ENCODE measurements at regions not wholly inside any gene's neighbourhood (a gene's known extent, or its start where the extent isn't known, plus 50 kb on each side); places are given as distances from the start of the nearest gene placed in this dataset.

DNA sequence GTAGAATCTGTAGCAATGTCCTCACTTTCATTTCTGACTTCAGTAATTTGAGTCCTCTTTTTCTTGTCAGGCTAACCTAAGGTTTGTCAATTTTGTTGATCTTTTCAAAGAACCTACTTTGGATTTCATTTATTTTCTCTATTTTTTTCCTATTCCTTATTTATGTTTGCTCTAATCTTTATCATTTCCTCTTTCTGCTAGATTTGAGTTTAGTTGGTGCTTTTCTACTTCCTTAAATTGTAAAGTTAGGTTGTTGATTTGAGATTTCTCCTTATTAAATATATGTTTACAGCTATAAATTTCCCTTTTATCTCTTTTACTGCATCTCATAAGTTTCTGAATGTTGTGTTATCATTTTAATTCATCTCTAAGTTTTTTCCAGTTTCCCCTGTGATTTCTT is 75.1 kb upstream of the FAM120A start:
- H2AK5ac ChIP-seq (ENCODE audit: low read depth, low read length), result no peak overlapping the region
- H2BK15ac ChIP-seq (ENCODE audit: low read length), result no peak overlapping the region
- H3K36me3 ChIP-seq (ENCODE audit: control insufficient read depth in 2 of 4, insufficient read depth in 4 of 4, low read length in 3 of 4), result no peaks in the 10 kb centered on the region
- H4K91ac ChIP-seq (replicated peaks; ENCODE audit: insufficient read length, low read length), result no peak overlapping the region
- H3K79me2 ChIP-seq (ENCODE audit: control insufficient read depth in 1 of 2, insufficient read depth in 2 of 2, low read length in 2 of 2), result no peaks in the 10 kb centered on the region
- FAIRE-seq, result no peak
- no peak overlapping the region for H2BK120ac ChIP-seq (replicated peaks; ENCODE audit: low read depth, low read length)
- H3K79me1 ChIP-seq (ENCODE audit: low read depth, low read length), result no peaks in the 10 kb centered on the region
- H3K27me3 ChIP-seq (replicated peaks in 1 of 4; ENCODE audit: control insufficient read depth in 3 of 4, extremely low read depth in 1 of 4, insufficient read depth in 3 of 4, low read length in 3 of 4), result no peaks in the 10 kb centered on the region
- no peak overlapping the region for H2BK20ac ChIP-seq (ENCODE audit: low read length)
- H3K56ac ChIP-seq (replicated peaks; ENCODE audit: insufficient read length, low read depth, low read length), result no peak overlapping the region
- H2BK5ac ChIP-seq (ENCODE audit: low read depth, low read length), result no peak overlapping the region
- no peak overlapping the region for H3K14ac ChIP-seq (ENCODE audit: insufficient read length)
- H2AFZ ChIP-seq (ENCODE audit: low read length), result no peak overlapping the region
- H3K27ac ChIP-seq (ENCODE audit: low read depth, low read length), result no peak overlapping the region
- H3K4ac ChIP-seq (replicated peaks; ENCODE audit: insufficient read length, low read depth, low read length), result no peak overlapping the region
- H3K4me2 ChIP-seq (ENCODE audit: insufficient read depth in 1 of 2, low read depth in 2 of 2, low read length in 2 of 2), result no peak overlapping the region
- H3K23ac ChIP-seq (ENCODE audit: insufficient read length), result no peak overlapping the region
- POLR2A ChIA-PET (ENCODE audit: partially characterized antibody), result interaction anchor here (2.1 kb wide), 1 partner anchor 10 kb away, joined by 10 read pairs; no protein-coding TSS in a partner anchor
- no peaks in the 10 kb centered on the region; the same call in 1 of the 2 replicates for H3K23me2 ChIP-seq (ENCODE audit: low read depth, low read length)
- H4K8ac ChIP-seq (ENCODE audit: extremely low read depth, insufficient read depth, low read length), result no peak overlapping the region
- no peak overlapping the region for H2BK12ac ChIP-seq (ENCODE audit: low read depth, low read length)
- CTCF ChIA-PET (ENCODE audit: partially characterized antibody), result no interaction called here
- H3K9me3 ChIP-seq (ENCODE audit: insufficient read depth in 2 of 2, low read depth in 1 of 2, low read length in 1 of 2), result no peaks in the 10 kb centered on the region
- H4K20me1 ChIP-seq (replicated peaks in 1 of 2; ENCODE audit: control insufficient read depth in 1 of 2, insufficient read depth in 2 of 2, low read length in 2 of 2), result no peaks in the 10 kb centered on the region
- H3K4me1 ChIP-seq (replicated peaks in 1 of 4; ENCODE audit: control insufficient read depth in 3 of 4, insufficient read depth in 4 of 4, low read length in 3 of 4), result no peaks in the 10 kb centered on the region
- no peak for DNase-seq (ENCODE audit: low read depth in 1 of 2, low spot score in 2 of 2)
- no peak overlapping the region for H4K5ac ChIP-seq (ENCODE audit: insufficient read length, low read depth, low read length)
- no peak overlapping the region for H3K18ac ChIP-seq (ENCODE audit: extremely low read depth, low read length)
- no peak overlapping the region for H3K4me3 ChIP-seq (ENCODE audit: extremely low read depth in 1 of 4, insufficient read depth in 2 of 4, low read depth in 3 of 4, low read length in 4 of 4)
- no peak overlapping the region for H3K9ac ChIP-seq (replicated peaks in 1 of 4; ENCODE audit: extremely low read depth in 1 of 4, low read depth in 3 of 4, low read length in 3 of 4)
- TF ChIP-seq BCL11A (IDR thresholded peaks at IDR 0.05; ENCODE audit: low read depth in 2 of 2, low read length in 2 of 2) (no peak), POLR2AphosphoS5 (IDR thresholded peaks at IDR 0.05; ENCODE audit: low read depth, low read length) (no peak), CEBPB (IDR thresholded peaks at IDR 0.05; ENCODE audit: low read depth, low read length) (no peak), NRF1 (IDR thresholded peaks at IDR 0.05; ENCODE audit: low read depth, low read length) (no peak), RXRA (IDR thresholded peaks at IDR 0.05; ENCODE audit: insufficient read depth, low read depth, low read length) (no peak), GABPA (IDR thresholded peaks at IDR 0.05; ENCODE audit: borderline replicate concordance, insufficient read depth, low read length) (no peak), CBX8 (IDR thresholded peaks at IDR 0.05; ENCODE audit: borderline replicate concordance, low read depth, low read length) (no peak), SIX5 (IDR thresholded peaks at IDR 0.05; ENCODE audit: low read depth, low read length) (no peak), RAD21 (IDR thresholded peaks at IDR 0.05 in 1 of 2, conservative IDR thresholded peaks at IDR 0.05 in 1 of 2; ENCODE audit: low read depth in 2 of 2, low read length in 2 of 2) (no peak), ASH2L (IDR thresholded peaks at IDR 0.05; ENCODE audit: low read length) (no peak), SP4 (IDR thresholded peaks at IDR 0.05; ENCODE audit: low read length) (no peak), HDAC6 (IDR thresholded peaks at IDR 0.05; ENCODE audit: low read depth, low read length) (no peak), KDM4A (IDR thresholded peaks at IDR 0.05; ENCODE audit: low read depth, low read length, severe bottlenecking) (no peak), CHD2 (IDR thresholded peaks at IDR 0.05; ENCODE audit: low read length) (no peak), POU5F1 (IDR thresholded peaks at IDR 0.05; ENCODE audit: low read depth, low read length) (no peak)
- TF ChIP-seq, protein P1, sequence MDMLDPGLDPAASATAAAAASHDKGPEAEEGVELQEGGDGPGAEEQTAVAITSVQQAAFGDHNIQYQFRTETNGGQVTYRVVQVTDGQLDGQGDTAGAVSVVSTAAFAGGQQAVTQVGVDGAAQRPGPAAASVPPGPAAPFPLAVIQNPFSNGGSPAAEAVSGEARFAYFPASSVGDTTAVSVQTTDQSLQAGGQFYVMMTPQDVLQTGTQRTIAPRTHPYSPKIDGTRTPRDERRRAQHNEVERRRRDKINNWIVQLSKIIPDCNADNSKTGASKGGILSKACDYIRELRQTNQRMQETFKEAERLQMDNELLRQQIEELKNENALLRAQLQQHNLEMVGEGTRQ (IDR thresholded peaks at IDR 0.05; ENCODE audit: low read length), result no peak

Data from H1 (cell line).